Neural cell (in vitro differentiated cells): ENCODE measurements at regions not wholly inside any gene's neighbourhood (a gene's known extent, or its start where the extent isn't known, plus 50 kb on each side); places are given as distances from the start of the nearest gene placed in this dataset.
"Not testable (repeated sequence)": the region's sequence is repeated elsewhere in the genome, so short reads cannot be mapped to it uniquely, and the experiment has no call there.

Experiments
- CTCF ChIP-seq: fragments of 450-650 bp; IDR thresholded peaks from 2 replicates; pipeline ENCODE4 v1.5.1; 2014; ENCODE audit warnings: antibody characterized with exemption, mild to moderate bottlenecking, moderate library complexity; ENCODE audit not compliant: poor library complexity, severe bottlenecking
- POLR2AphosphoS5 ChIP-seq: IDR thresholded peaks from 2 replicates; pipeline ENCODE4 v1.6.1; 2012
- TAF1 ChIP-seq: IDR thresholded peaks from 2 replicates; pipeline ENCODE4 v1.6.1; 2012; ENCODE audit warnings: low read depth

GRCh38 chr7:12931465-12931864, 244.0 kb downstream of the ARL4A start:
- TF ChIP-seq POLR2AphosphoS5, CTCF, TAF1: not testable (repeated sequence)
